NCI-H146 treated with DMSO at 0.1 percent for 48 hours (cell line): ENCODE measurements at regions not wholly inside any gene's neighbourhood (a gene's known extent, or its start where the extent isn't known, plus 50 kb on each side); places are given as distances from the start of the nearest gene placed in this dataset.
A peak's percentile ranks its signal among the peaks of the same experiment; 100 is the strongest.
"Not testable (repeated sequence)": the region's sequence is repeated elsewhere in the genome, so short reads cannot be mapped to it uniquely, and the experiment has no call there.

Experiments
- DNase-seq: peaks from one replicate; lab custom pipeline; 2025; ENCODE audit not compliant: unreplicated experiment; lab: John Stamatoyannopoulos, UW

DNA sequence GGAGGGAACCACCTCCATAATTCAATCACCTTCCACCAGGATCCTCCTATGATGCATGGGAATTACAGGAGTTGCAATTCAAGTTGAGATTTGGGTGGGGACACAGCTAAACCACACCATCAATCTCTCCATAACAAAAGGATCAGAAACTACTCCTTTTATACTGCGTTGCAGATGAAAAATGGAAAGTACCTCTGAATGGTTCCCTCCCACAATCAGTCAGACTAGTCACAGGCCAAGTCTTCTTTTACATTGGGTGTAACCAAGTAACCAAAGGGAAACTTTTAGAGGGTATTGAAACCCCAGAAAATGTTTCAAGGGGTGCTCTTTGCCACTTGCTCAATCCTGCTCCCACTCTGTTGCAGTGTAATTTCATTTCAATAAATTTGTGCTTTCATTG, 504.3 kb upstream of the CNTN3 start:
- no peak for DNase-seq

- no peak for DNase-seq
Observed at GRCh38 chr3:75126556-75126955, 512.1 kb upstream of the CNTN3 start.

GRCh38 chr3:75129101-75129500, 514.6 kb upstream of the CNTN3 start:
- DNase-seq, result no peak

DNA sequence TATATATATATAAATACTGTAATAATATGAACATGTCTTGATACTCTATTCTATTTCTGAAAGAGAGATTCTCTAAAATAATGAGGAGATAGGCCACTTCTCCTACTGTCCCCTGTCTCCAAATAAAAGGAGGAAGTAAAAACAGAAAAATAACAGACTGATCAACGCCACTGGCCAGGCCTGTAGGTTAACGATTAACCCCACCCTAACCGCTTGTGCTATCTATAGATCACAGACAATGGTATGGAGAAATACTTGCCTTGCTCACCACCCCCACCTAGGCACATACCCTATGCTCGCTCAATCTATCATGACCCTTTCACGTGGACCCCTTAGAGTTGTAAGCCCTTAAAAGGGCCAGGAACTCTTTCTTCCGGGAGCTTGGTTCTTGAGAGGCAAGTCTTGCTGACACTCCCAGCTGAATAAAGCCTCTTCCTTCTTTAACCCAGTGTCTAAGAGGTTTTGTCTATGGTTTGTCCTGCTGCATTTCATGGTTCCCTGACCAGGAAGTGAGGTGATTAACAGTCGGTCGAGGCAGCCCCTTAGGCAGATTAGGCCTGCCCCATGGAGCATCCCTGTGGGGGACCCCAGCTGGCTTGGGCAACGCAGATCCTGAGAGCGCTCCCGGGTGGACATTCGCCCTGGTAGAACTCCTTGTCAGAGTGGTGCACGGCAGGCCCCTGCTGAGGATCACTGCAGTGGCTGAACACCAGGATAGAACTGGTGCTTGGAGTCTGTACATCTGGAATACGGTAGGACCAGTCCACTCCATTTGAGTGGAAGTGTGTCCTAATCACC, 521.8 kb upstream of the CNTN3 start:
- DNase-seq, result no peak

- DNase-seq, result no peak
Observed at GRCh38 chr3:75138345-75138744, 523.9 kb upstream of the CNTN3 start.

GRCh38 chr3:75140904-75141615, 523.1 kb upstream of the FRG2C start:
- no peak for DNase-seq

GRCh38 chr3:75144406-75144805, 519.7 kb upstream of the FRG2C start:
- no peak for DNase-seq

GRCh38 chr3:75171630-75172230, 492.4 kb upstream of the FRG2C start:
- no peak for DNase-seq

GRCh38 chr3:75176937-75177336, 487.2 kb upstream of the FRG2C start:
- DNase-seq, result no peak

GRCh38 chr3:75180235-75180944, 483.7 kb upstream of the FRG2C start:
- DNase-seq, result no peak

DNA sequence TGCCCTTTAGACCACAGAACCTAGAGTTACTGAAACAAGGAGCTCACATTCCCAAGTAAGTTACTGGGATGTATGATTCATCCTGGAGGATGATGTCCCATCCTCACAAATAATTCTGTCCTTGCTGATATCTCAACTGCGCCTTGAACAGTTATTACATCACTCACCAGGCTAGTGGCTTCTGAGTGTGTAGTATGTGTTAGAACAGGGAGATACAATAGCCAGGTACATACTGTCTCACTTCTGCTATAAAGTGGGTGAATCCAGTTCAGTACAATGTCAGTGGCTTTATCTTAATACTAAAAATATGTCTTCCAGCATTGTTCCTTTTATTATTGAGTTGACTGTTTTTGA, 483.2 kb upstream of the FRG2C start:
- DNase-seq, result no peak

DNA sequence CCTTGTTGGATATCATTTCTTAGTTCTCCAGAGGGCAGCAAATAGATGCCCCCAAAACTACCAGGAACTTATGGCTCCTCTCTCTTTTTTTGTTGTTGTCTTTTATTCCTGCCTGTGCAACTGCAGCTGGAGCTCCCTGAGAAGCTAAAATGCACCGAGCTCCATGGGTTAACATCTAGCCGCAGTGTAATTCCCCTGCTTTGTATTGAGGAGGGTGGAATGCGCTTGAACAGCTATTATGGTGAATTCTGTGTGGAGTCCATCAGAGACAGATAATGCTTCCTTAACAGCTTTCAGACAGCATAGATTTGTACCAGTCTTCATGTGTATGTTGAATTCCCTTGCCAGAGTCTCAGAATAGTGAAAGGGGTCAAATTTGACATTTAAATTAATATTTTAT, 475.2 kb upstream of the FRG2C start:
- no peak for DNase-seq

- DNase-seq, result peak; percentile 9
Observed at GRCh38 chr3:75192146-75192616, 471.9 kb upstream of the FRG2C start.

GRCh38 chr3:75193797-75194196, 470.3 kb upstream of the FRG2C start:
- DNase-seq, result no peak

GRCh38 chr3:75214332-75214731, 449.8 kb upstream of the FRG2C start:
- DNase-seq, result not testable (repeated sequence)

GRCh38 chr3:75218577-75218976, 445.6 kb upstream of the FRG2C start:
- DNase-seq, result no peak

DNA sequence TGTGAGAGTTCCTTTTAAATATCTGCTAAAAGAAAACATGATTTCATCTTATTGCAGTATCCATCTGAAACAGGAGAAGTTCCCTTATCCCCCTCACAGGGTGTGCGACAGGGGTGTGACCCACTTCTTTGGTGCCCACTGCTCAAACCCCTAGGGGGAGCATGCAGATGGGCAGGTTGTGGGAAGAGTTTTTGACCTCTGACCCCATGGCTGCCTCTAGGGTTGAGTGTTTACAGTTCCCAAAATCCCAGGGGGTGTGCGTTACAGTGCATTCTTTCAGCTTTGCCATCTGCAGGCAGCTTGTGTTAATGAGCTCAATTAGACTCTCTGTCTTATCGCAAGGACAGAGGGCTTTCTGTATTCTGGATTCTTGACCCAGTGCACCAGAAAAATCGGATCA, 443.2 kb upstream of the FRG2C start:
- DNase-seq, result no peak

DNA sequence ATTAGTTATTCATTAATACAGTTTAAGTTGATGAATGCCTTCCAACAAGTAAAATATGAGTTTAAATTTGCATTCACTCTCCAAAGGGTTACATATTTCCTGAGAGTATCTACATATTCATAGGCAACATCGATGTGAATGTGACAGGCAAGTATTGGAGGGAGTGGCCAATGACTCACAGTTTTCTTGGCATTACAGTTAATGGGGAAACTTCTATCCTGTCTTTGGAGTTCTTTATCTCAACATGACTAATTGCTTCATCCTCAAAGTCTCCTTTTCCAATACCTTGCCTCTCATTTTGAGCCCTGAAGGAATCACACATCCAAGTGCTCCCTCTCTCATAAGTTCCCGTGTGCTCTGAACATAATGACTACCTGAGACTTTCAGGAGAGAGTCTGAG, 439.7 kb upstream of the FRG2C start:
- DNase-seq, result no peak

- no peak for DNase-seq
Observed at GRCh38 chr3:75232216-75232615, 431.9 kb upstream of the FRG2C start.

- DNase-seq, result no peak
Observed at GRCh38 chr3:75235631-75236030, 428.5 kb upstream of the FRG2C start.

GRCh38 chr3:75237053-75237452, 427.1 kb upstream of the FRG2C start:
- no peak for DNase-seq

GRCh38 chr3:75237477-75237876, 426.7 kb upstream of the FRG2C start:
- DNase-seq, result no peak
